ENCODE measurements at regions not wholly inside any gene's neighbourhood (a gene's known extent, or its start where the extent isn't known, plus 50 kb on each side); places are given as distances from the start of the nearest gene placed in this dataset.

- TF ChIP-seq, protein P1, sequence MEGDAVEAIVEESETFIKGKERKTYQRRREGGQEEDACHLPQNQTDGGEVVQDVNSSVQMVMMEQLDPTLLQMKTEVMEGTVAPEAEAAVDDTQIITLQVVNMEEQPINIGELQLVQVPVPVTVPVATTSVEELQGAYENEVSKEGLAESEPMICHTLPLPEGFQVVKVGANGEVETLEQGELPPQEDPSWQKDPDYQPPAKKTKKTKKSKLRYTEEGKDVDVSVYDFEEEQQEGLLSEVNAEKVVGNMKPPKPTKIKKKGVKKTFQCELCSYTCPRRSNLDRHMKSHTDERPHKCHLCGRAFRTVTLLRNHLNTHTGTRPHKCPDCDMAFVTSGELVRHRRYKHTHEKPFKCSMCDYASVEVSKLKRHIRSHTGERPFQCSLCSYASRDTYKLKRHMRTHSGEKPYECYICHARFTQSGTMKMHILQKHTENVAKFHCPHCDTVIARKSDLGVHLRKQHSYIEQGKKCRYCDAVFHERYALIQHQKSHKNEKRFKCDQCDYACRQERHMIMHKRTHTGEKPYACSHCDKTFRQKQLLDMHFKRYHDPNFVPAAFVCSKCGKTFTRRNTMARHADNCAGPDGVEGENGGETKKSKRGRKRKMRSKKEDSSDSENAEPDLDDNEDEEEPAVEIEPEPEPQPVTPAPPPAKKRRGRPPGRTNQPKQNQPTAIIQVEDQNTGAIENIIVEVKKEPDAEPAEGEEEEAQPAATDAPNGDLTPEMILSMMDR (IDR thresholded peaks at IDR 0.05): no peak
- TF ChIP-seq, protein P2, sequence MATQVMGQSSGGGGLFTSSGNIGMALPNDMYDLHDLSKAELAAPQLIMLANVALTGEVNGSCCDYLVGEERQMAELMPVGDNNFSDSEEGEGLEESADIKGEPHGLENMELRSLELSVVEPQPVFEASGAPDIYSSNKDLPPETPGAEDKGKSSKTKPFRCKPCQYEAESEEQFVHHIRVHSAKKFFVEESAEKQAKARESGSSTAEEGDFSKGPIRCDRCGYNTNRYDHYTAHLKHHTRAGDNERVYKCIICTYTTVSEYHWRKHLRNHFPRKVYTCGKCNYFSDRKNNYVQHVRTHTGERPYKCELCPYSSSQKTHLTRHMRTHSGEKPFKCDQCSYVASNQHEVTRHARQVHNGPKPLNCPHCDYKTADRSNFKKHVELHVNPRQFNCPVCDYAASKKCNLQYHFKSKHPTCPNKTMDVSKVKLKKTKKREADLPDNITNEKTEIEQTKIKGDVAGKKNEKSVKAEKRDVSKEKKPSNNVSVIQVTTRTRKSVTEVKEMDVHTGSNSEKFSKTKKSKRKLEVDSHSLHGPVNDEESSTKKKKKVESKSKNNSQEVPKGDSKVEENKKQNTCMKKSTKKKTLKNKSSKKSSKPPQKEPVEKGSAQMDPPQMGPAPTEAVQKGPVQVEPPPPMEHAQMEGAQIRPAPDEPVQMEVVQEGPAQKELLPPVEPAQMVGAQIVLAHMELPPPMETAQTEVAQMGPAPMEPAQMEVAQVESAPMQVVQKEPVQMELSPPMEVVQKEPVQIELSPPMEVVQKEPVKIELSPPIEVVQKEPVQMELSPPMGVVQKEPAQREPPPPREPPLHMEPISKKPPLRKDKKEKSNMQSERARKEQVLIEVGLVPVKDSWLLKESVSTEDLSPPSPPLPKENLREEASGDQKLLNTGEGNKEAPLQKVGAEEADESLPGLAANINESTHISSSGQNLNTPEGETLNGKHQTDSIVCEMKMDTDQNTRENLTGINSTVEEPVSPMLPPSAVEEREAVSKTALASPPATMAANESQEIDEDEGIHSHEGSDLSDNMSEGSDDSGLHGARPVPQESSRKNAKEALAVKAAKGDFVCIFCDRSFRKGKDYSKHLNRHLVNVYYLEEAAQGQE (IDR thresholded peaks at IDR 0.05; ENCODE audit: insufficient read depth in 1 of 2, low read depth in 2 of 2, low read length in 1 of 2): no peak
Observed at GRCh38 chr14:38001501-38001900, 206.2 kb upstream of the SSTR1 start.
